Left ventricle myocardium inferior (tissue), 1 donor: ENCODE measurements at regions not wholly inside any gene's neighbourhood (a gene's known extent, or its start where the extent isn't known, plus 50 kb on each side); places are given as distances from the start of the nearest gene placed in this dataset.
A peak's percentile ranks its signal among the peaks of the same experiment; 100 is the strongest.

Source experiments
- DNase-seq: peaks from one replicate; pipeline ENCODE4 v3.0.0-alpha.2; 2020
- H3K27ac ChIP-seq: fragments of 200-600 bp; replicated peaks from 2 replicates; pipeline ENCODE4 v1.8.0; 2021
- H3K27me3 ChIP-seq: fragments of 200-600 bp; 2 replicates; pipeline ENCODE4 v1.8.0; 2021; ENCODE audit warnings: low read depth
- H3K36me3 ChIP-seq: fragments of 200-600 bp; 2 replicates; pipeline ENCODE4 v1.8.0; 2021
- H3K4me1 ChIP-seq: fragments of 200-600 bp; 2 replicates; pipeline ENCODE4 v1.8.0; 2021
- H3K4me3 ChIP-seq: fragments of 200-600 bp; 2 replicates; pipeline ENCODE4 v1.8.0; 2021; ENCODE audit warnings: mild to moderate bottlenecking, moderate library complexity
- H3K9me3 ChIP-seq: fragments of 200-600 bp; replicated peaks from 2 replicates; pipeline ENCODE4 v1.8.0; 2021
- CTCF ChIP-seq: fragments of 200-600 bp; IDR thresholded peaks from 2 replicates; pipeline ENCODE4 v1.8.0; 2021; ENCODE audit warnings: antibody characterized with exemption, mild to moderate bottlenecking, borderline replicate concordance
- intact Hi-C: fragments of 100-400 bp; cut with micrococcal nuclease; formaldehyde crosslinking; loops from one replicate; pipeline ENCODE4 v1.11.0; 2022
- donor health status: DM: no; HTN: yes; CAD: no; lungs with severe emphysema.

- Histone ChIP-seq H3K4me1 (no peaks in the 10 kb centered on the region), H3K36me3 (no peaks in the 10 kb centered on the region), H3K27me3 (no peaks in the 10 kb centered on the region), H3K9me3 (peaks cover 21% of the 10 kb centered on the region), H3K27ac (no peak overlapping the region), H3K4me3 (no peak overlapping the region)
- no peak for DNase-seq
- intact Hi-C loops, result no loop called here
- TF ChIP-seq CTCF, result no peak
Measured at GRCh38 chr2:133624551-133624950, 56.3 kb upstream of the NCKAP5 start.

GRCh38 chr2:133627741-133628140, 59.5 kb upstream of the NCKAP5 start:
- Histone ChIP-seq H3K4me1 (no peaks in the 10 kb centered on the region), H3K27me3 (no peaks in the 10 kb centered on the region), H3K9me3 (peaks cover 20% of the 10 kb centered on the region), H3K4me3 (no peak overlapping the region), H3K36me3 (no peaks in the 10 kb centered on the region), H3K27ac (no peak overlapping the region)
- DNase-seq, result no peak
- intact Hi-C loops, result no loop called here
- TF ChIP-seq CTCF, result no peak

GRCh38 chr2:133633309-133633708, 65.0 kb upstream of the NCKAP5 start:
- H3K27ac ChIP-seq, result no peak overlapping the region
- H3K4me3 ChIP-seq, result no peak overlapping the region
- H3K36me3 ChIP-seq, result no peaks in the 10 kb centered on the region
- peaks cover 15% of the 10 kb centered on the region for H3K4me1 ChIP-seq
- intact Hi-C loops, result no loop called here
- H3K9me3 ChIP-seq, result peaks cover 14% of the 10 kb centered on the region
- TF ChIP-seq CTCF, result no peak
- no peak for DNase-seq
- no peaks in the 10 kb centered on the region for H3K27me3 ChIP-seq

- TF ChIP-seq CTCF, result no peak
- no peak overlapping the region for H3K27ac ChIP-seq
- no peaks in the 10 kb centered on the region for H3K36me3 ChIP-seq
- H3K4me3 ChIP-seq, result peak overlapping the region; percentile 28
- intact Hi-C loops, result no loop called here
- no peak for DNase-seq
- H3K27me3 ChIP-seq, result no peaks in the 10 kb centered on the region
- peaks cover 15% of the 10 kb centered on the region for H3K4me1 ChIP-seq
- H3K9me3 ChIP-seq, result peaks cover 10% of the 10 kb centered on the region
Measured at GRCh38 chr2:133633881-133634409, 65.7 kb upstream of the NCKAP5 start.

- intact Hi-C loops, result no loop called here
- DNase-seq, result no peak
- Histone ChIP-seq H3K4me3 (no peak overlapping the region), H3K27me3 (no peaks in the 10 kb centered on the region), H3K27ac (no peak overlapping the region), H3K4me1 (peaks cover 15% of the 10 kb centered on the region), H3K36me3 (no peaks in the 10 kb centered on the region), H3K9me3 (no peaks in the 10 kb centered on the region)
- no peak for TF ChIP-seq CTCF
Measured at GRCh38 chr2:133635131-133635530, 66.9 kb upstream of the NCKAP5 start.

- Histone ChIP-seq H3K4me3 (no peak overlapping the region), H3K27ac (no peak overlapping the region), H3K4me1 (peaks cover 15% of the 10 kb centered on the region), H3K27me3 (no peaks in the 10 kb centered on the region), H3K9me3 (no peaks in the 10 kb centered on the region), H3K36me3 (no peaks in the 10 kb centered on the region)
- intact Hi-C loops, result no loop called here
- no peak for DNase-seq
- no peak for TF ChIP-seq CTCF
Measured at GRCh38 chr2:133636287-133636686, 68.0 kb upstream of the NCKAP5 start.
